NB4 (cell line): ENCODE measurements at regions not wholly inside any gene's neighbourhood (a gene's known extent, or its start where the extent isn't known, plus 50 kb on each side); places are given as distances from the start of the nearest gene placed in this dataset.

Experiments
- DNase-seq: peaks from one replicate; pipeline ENCODE4 v3.0.0; 2010; ENCODE audit warnings: low read depth
- H3K4me3 ChIP-seq: one replicate; pipeline ENCODE4 v1.5.1; 2011; ENCODE audit warnings: mild to moderate bottlenecking, low read depth, low read length, moderate library complexity
- CTCF ChIP-seq: IDR thresholded peaks from one replicate; pipeline ENCODE4 v1.5.1; 2012; ENCODE audit warnings: low read depth, low read length
- MAX ChIP-seq: IDR thresholded peaks from 2 replicates; pipeline ENCODE4 v1.6.1; 2011; ENCODE audit warnings: low read depth, low read length
- MYC ChIP-seq: IDR thresholded peaks from 2 replicates; pipeline ENCODE4 v1.6.1; 2011; ENCODE audit warnings: low read depth, low read length
- POLR2A ChIP-seq: IDR thresholded peaks from 2 replicates; pipeline ENCODE4 v1.6.1; 2011; ENCODE audit warnings: mild to moderate bottlenecking; ENCODE audit not compliant: insufficient read length; ENCODE audit errors: extremely low read depth

GRCh38 chr4:38535717-38536116 is 128.3 kb upstream of the KLF3 start:
- TF ChIP-seq POLR2A (no peak), MYC (no peak), MAX (no peak), CTCF (no peak)
- no peak overlapping the region for H3K4me3 ChIP-seq
- no peak for DNase-seq

DNA sequence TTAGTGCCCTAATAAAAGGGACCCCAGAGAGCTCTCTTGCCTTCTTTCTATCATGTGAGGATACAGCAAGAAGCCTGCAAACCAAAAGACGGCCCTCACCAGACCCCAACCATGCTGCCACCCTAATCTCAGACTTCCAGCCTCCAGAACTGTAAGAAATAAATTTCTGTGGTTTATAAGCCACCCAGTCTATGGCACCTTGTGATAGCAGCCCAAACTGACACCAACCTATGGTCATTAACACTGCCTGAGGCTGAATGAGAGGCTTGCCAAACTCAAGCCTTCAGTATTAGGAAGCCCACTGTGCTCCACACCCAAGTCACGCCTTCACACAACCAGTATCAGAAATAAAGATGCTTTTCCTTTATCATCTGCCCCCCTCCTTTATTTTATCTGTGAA is 127.3 kb upstream of the KLF3 start:
- no peak overlapping the region for H3K4me3 ChIP-seq
- TF ChIP-seq POLR2A (no peak), CTCF (no peak), MYC (no peak), MAX (no peak)
- DNase-seq, result no peak

- no peak overlapping the region for H3K4me3 ChIP-seq
- no peak for TF ChIP-seq MYC
- TF ChIP-seq MAX, result no peak
- no peak for TF ChIP-seq CTCF
- TF ChIP-seq POLR2A, result no peak
- DNase-seq, result no peak
Observed at GRCh38 chr4:38537666-38538065, 126.3 kb upstream of the KLF3 start.

DNA sequence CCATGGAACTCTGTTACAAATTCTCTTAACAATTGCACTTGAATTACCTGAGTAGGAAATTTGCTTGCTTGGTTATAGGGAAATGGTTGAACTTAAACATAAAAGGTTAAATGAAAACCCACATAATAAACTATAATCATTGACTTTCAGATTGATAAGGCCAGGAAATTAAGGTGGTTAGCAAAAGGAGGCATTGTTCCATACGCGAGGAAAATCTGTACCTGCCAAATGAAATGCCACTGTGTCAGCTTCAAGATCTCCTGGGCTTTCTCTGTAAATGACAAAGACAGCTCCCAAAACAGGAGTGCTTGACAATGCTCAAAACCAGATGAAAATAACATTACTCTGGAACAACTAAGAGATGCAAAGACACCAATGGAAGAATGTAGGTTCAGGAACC is 125.5 kb upstream of the KLF3 start:
- no peak overlapping the region for H3K4me3 ChIP-seq
- TF ChIP-seq POLR2A (no peak), MAX (no peak), CTCF (no peak), MYC (no peak)
- DNase-seq, result no peak

DNA sequence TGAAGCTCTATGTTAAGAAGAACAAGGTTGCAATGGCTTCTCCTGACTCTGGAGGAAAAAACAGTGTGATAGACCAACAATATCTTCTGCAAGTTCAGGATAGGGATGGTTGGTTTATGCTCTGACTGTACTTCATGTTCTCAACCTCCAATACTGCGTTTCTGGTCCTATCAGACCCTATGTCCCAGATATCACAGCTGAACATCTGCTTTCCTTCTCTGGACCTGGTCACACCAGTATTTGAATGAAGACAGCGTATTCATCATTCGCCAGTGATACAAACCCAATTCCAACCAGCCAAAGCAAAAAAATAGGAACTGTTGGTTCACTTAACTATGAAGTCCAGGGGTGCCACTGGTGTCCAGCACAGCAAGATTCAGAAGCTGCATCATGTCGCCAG is 124.5 kb upstream of the KLF3 start:
- no peak overlapping the region for H3K4me3 ChIP-seq
- DNase-seq, result no peak
- no peak for TF ChIP-seq MYC
- no peak for TF ChIP-seq CTCF
- no peak for TF ChIP-seq POLR2A
- TF ChIP-seq MAX, result no peak

- no peak overlapping the region for H3K4me3 ChIP-seq
- no peak for DNase-seq
- no peak for TF ChIP-seq MYC
- no peak for TF ChIP-seq CTCF
- TF ChIP-seq POLR2A, result no peak
- no peak for TF ChIP-seq MAX
Observed at GRCh38 chr4:38547052-38547451, 116.9 kb upstream of the KLF3 start.
